Activated gamma-delta T cell (primary cell): ENCODE measurements at regions not wholly inside any gene's neighbourhood (a gene's known extent, or its start where the extent isn't known, plus 50 kb on each side); places are given as distances from the start of the nearest gene placed in this dataset.
"Not testable (repeated sequence)": the region's sequence is repeated elsewhere in the genome, so short reads cannot be mapped to it uniquely, and the experiment has no call there.

Experiments
- DNase-seq: peaks from one replicate; lab custom pipeline; 2025; lab: John Stamatoyannopoulos, UW

- no peak for DNase-seq
Measured at GRCh38 chr2:139704606-139705005, 924.4 kb upstream of the NXPH2 start.

- no peak for DNase-seq
Measured at GRCh38 chr2:139694327-139694726, 914.1 kb upstream of the NXPH2 start.

DNA sequence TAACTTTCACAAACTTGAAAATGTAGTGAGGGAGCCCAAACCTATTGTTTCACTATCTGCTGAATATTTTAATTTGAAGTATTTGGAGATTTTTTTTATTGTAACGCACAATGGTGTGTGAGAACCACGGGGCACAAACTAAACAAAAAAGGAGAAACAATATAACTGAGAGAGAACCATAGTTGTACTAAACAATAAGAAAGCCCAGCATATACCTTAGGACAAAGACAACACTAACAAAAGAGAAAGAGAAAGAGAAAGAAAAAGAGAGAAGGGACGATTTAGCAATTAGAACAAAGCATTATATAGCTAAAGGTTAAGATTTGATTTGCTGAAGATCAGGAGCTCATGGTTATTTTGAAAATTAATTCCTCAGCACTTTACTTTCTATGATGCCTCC lies 906.0 kb upstream of the NXPH2 start:
- DNase-seq = no peak

DNA sequence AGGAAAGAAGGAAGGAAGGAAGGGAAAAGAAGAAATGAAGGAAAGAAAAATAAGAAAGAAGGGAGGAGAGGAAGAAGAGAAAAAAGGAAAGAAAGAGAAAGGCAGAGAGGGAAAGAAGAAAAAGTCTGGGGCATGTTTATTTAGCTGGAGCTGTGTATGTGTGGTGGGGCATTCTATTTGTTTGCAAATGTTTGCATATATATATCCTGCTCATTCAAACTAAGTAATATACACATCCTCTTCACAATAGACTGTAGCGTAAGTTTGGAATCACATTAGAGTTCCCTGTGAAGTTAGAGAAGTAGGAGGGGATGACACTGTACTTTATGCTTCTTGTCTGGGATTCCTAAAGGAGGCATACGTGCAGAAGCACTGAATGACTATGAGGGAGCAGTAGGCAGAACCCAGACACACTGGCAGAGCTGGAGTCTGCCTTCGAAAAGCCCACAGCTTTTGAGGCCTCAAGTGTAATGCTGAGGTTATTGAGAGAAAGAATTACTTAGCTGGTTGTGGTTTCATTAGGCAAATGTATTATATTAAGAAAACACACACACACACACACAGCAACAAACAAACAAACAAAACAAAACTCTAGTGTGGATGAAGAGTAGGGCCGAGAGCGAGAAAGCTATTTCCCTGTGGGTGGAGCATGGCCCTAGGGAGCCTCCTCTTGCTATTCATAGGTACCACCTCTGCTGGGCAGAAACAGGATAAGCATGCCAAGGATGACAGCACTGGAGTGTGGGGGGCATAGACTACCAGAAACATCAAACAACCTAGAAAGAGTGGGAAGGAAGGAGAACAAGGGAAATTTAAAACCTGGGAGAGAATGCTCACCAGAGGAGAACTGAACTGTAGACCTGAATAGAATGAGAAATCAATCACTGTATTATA lies 905.1 kb upstream of the NXPH2 start:
- DNase-seq = no peak

DNA sequence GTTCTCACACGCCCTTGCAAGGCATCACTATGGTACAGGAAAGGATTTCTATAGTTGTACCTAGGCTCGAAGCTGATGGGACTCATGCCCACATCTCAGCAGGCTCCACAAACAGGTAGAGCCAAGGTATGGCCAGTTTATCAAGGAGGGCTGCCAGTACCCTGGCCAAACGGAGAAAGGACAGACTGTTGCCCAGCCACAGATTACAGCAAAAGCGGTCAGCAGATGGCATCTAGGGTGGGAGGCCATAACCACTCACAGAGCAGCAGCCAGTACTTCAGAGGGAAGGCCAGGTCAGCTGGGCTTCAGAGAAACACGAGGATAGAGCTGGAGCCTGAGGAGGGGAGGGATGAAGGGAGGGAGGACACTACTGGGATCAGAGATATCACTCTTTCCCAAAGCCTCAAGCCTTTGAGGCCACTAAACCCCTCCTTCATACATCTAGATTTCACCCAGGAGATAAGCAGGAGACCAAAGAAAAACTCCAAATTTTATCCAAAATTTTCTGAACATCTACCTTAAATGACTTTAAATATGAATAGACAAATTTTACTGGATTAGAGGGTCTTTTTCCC lies 904.2 kb upstream of the NXPH2 start:
- no peak for DNase-seq

DNA sequence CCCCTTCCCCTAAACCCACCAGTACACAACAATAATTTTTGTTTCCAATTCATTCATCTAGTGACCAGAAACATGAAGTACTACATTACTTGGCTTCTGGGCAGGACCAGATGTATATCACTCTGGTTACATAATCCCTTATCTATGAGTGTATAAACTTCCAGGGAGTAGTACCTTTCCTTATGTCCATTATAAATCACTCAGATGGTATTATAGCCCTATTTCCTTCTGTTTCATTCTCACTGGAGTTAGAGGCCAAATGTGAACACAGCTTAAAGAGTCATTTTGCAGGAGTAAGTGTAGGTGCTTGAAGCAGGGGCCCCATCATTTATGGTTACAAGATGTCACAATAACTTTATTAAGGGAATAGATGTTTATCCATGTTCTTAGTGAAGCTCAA lies 894.4 kb upstream of the NXPH2 start:
- DNase-seq = no peak

GRCh38 chr2:139673447-139673846 lies 893.3 kb upstream of the NXPH2 start:
- DNase-seq = not testable (repeated sequence)

- no peak for DNase-seq
Measured at GRCh38 chr2:139669675-139670074, 889.5 kb upstream of the NXPH2 start.

DNA sequence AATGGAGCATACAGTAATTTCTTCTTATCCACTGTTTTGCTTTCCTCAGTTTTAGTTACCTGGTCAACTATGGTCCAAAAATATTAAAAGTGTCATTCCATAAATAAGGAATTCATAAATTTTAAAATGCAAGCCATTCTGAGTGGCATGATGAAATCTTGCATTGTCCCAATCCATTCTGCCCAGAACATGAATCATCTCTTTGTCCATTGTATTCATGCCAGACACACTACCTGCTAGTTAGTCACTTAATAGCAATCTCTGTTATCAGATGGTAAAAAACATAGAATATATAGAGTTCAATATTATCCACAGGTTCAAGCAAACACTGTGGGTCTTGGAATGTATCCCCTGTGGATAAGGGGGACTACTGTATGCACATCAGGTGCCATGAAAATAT lies 872.2 kb upstream of the NXPH2 start:
- DNase-seq = no peak

DNA sequence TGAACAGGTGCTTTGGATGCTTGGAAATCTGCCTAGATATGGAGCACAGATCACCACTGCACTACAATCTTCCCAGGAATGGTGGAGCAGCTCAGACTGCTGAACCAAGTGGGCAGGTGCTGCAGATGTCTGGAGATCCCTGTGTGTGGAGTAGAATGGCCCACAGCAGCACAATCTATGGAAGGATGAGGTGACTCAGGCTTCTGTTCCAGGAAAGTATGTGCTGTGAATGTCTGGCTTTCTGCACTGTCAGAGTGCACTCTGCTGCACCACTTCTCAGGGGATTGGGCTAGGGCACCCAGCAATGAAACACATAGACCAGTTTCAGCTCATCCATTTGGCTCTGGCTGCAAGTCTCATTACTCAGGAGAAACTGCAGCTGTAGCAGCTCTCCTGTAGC lies 865.4 kb upstream of the NXPH2 start:
- no peak for DNase-seq

DNA sequence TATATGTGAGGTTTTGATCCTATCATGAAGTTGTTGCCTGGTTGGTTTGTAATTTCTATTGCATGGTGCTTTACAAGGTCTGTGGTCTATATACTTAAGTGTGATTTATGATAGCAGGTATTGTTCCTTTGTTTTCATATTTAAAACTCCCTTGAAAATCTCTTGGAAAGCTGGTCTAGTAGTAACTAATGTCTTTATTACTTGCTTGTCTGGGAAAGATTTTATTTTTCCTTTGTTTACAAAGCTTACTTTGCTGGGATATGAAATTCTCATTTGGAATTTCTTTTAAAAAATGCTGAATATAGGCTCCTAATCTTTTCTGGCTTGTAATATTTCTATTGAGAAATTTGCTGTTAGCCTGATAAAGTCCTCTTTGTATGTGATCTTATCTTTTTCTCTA lies 862.9 kb upstream of the NXPH2 start:
- no peak for DNase-seq

- no peak for DNase-seq
Measured at GRCh38 chr2:139631966-139632365, 851.8 kb upstream of the NXPH2 start.

- no peak for DNase-seq
Measured at GRCh38 chr2:139628931-139629330, 848.7 kb upstream of the NXPH2 start.

- no peak for DNase-seq
Measured at GRCh38 chr2:139626128-139626527, 845.9 kb upstream of the NXPH2 start.

- no peak for DNase-seq
Measured at GRCh38 chr2:139622691-139623090, 842.5 kb upstream of the NXPH2 start.

DNA sequence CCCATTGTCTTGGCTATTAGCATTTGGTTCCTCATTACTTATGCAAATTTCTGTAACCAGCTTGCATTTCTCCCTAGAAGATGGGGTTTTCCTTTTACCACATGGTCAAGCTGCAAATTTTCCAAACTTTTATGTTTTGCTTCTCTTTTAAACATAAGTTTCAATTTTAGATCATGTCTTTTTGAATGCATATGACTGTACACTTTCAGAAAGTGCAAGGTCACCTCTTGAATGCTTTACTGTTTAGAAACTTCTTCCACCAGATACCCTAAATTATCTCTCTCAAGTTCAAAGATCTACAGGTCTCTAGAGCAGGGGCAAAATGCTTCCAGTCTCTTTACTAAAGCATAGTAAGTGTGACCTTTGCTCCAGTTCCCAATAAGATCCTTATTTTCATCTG lies 837.6 kb upstream of the NXPH2 start:
- DNase-seq = no peak

- no peak for DNase-seq
Measured at GRCh38 chr2:139613264-139613663, 833.1 kb upstream of the NXPH2 start.

- no peak for DNase-seq
Measured at GRCh38 chr2:139610512-139610911, 830.3 kb upstream of the NXPH2 start.

GRCh38 chr2:139609109-139609508 lies 828.9 kb upstream of the NXPH2 start:
- no peak for DNase-seq

- DNase-seq = no peak
Measured at GRCh38 chr2:139605668-139606067, 825.5 kb upstream of the NXPH2 start.

DNA sequence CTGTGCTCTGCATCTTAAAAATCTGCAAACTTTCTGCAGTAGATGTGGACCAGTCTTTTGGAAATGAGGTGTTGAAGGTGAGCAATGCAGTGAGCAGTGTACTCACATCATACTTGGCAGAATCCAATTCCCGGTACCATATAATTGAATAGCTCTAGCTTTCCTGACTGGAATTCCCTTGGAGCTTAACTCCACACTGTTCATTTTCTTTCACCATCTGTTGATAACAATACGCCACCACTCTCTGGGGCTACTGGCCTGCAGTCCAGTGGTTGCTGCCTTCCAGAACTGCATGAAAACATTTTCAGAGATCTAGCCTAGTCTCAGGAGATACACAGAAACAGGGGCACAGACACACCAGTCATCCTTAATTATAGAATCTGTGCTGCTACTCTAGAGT lies 820.0 kb upstream of the NXPH2 start:
- DNase-seq = no peak

DNA sequence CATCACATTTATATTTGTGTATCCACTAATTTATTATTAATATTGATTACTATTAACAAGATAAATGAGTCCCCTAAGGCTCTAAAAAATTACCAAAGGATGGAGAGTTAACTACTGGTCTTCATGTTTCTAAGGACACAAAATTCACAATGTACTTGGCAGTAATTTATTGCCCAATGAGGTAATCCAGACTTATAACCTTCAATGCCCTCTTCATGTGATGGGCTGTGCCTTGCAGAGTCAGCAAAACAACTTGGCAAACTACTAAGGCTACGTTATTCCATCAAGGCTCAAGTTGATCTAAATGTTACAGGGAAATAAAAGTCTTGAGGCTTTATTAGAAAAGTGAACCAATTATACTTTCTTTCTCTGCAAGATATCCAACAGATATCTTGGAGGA lies 804.9 kb upstream of the NXPH2 start:
- DNase-seq = no peak

GRCh38 chr2:139574371-139574770 lies 794.2 kb upstream of the NXPH2 start:
- no peak for DNase-seq

DNA sequence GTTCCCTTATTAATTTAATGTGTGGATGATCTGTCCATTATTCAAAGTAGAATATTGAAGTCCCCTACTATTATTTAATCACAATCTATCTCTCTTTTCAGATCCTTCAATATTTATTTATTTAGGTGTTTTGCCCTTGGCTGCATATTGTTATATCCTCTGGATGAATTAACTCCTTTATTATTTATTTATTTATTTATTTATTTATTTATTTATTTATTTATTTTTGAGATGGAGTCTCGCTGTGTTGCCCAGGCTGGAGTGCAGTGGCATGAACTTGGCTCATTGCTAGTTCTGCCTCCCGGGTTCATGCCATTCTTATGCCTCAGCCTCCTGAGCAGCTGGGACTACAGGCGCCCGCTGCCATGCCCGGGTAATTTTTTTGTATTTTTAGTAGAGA lies 776.6 kb upstream of the NXPH2 start:
- no peak for DNase-seq
